Fibroblast of lung (primary cell): ENCODE measurements at regions not wholly inside any gene's neighbourhood (a gene's known extent, or its start where the extent isn't known, plus 50 kb on each side); places are given as distances from the start of the nearest gene placed in this dataset.

Source experiments
- CTCF ChIP-seq, 2 donors: IDR thresholded peaks in 1 of 2; conservative IDR thresholded peaks in 1 of 2; 1 replicate in 1 of 2; 2 replicates in 1 of 2; pipeline ENCODE4 v1.5.1; 2011 to 2012; ENCODE audit warnings: low read length in 2 of 2, control low read depth in 1 of 2, inconsistent platforms in 1 of 2, low read depth in 1 of 2, mild to moderate bottlenecking in 1 of 2
- EZH2 ChIP-seq: IDR thresholded peaks from 2 replicates; pipeline ENCODE4 v1.5.1; 2012; ENCODE audit warnings: low read length, control low read depth, mild to moderate bottlenecking; ENCODE audit errors: missing control alignments

GRCh38 chr3:156017352-156018030 is 102.9 kb upstream of the KCNAB1 start:
- no peak for TF ChIP-seq CTCF (conservative IDR thresholded peaks at IDR 0.05 in 1 of 2, IDR thresholded peaks at IDR 0.05 in 1 of 2; ENCODE audit: low read depth in 1 of 2, low read length in 2 of 2)
- no peak for TF ChIP-seq EZH2
